ENCODE measurements at regions not wholly inside any gene's neighbourhood (a gene's known extent, or its start where the extent isn't known, plus 50 kb on each side); places are given as distances from the start of the nearest gene placed in this dataset.

DNA sequence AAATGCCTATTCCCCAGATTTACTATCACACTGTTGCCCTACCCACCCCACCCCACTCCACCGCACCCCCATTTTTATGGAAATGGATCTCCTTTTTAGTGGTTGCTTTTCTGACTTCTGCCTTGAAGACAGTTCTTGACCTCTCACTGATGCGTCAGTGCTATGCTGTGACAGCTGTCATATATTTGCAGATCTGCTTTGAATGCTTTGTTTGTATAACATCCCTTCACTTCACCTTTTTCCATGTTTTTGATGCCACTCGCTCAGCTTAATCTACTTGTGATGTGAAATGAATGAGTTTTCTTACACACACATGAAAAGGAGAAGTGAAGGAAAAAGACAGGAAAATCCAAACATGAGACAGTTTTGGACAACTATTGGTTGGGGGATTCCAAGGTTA, 731.0 kb downstream of the SLITRK6 start:
- TF ChIP-seq CREB1 (CRISPR knock-in tag; IDR thresholded peaks at IDR 0.05) (no peak), NFATC4 (CRISPR knock-in tag; IDR thresholded peaks at IDR 0.05) (no peak), KAT7 (CRISPR knock-in tag; IDR thresholded peaks at IDR 0.05; ENCODE audit: borderline replicate concordance) (no peak), GTF2I (CRISPR knock-in tag; conservative IDR thresholded peaks at IDR 0.05) (no peak)
- TF ChIP-seq, protein P1, sequence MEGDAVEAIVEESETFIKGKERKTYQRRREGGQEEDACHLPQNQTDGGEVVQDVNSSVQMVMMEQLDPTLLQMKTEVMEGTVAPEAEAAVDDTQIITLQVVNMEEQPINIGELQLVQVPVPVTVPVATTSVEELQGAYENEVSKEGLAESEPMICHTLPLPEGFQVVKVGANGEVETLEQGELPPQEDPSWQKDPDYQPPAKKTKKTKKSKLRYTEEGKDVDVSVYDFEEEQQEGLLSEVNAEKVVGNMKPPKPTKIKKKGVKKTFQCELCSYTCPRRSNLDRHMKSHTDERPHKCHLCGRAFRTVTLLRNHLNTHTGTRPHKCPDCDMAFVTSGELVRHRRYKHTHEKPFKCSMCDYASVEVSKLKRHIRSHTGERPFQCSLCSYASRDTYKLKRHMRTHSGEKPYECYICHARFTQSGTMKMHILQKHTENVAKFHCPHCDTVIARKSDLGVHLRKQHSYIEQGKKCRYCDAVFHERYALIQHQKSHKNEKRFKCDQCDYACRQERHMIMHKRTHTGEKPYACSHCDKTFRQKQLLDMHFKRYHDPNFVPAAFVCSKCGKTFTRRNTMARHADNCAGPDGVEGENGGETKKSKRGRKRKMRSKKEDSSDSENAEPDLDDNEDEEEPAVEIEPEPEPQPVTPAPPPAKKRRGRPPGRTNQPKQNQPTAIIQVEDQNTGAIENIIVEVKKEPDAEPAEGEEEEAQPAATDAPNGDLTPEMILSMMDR (IDR thresholded peaks at IDR 0.05): no peak
- TF ChIP-seq, protein P2, sequence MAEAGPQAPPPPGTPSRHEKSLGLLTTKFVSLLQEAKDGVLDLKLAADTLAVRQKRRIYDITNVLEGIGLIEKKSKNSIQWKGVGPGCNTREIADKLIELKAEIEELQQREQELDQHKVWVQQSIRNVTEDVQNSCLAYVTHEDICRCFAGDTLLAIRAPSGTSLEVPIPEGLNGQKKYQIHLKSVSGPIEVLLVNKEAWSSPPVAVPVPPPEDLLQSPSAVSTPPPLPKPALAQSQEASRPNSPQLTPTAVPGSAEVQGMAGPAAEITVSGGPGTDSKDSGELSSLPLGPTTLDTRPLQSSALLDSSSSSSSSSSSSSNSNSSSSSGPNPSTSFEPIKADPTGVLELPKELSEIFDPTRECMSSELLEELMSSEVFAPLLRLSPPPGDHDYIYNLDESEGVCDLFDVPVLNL (CRISPR knock-in tag; IDR thresholded peaks at IDR 0.05; ENCODE audit: borderline replicate concordance, low read depth): no peak
